Hepatocyte (in vitro differentiated cells): ENCODE measurements at regions not wholly inside any gene's neighbourhood (a gene's known extent, or its start where the extent isn't known, plus 50 kb on each side); places are given as distances from the start of the nearest gene placed in this dataset.

Experiments used
- EZH2phosphoT487 ChIP-seq: fragments of 200-600 bp; sonication (generic); IDR thresholded peaks from one replicate; pipeline ENCODE4 v1.6.1; 2018; ENCODE audit warnings: antibody characterized with exemption, mild to moderate bottlenecking, low read depth, moderate library complexity; ENCODE audit not compliant: unreplicated experiment, severe bottlenecking
- TF ChIP-seq, protein P1 (sequence below): fragments of 200-600 bp; sonication (generic); IDR thresholded peaks from 2 replicates; pipeline ENCODE4 v1.5.1; 2016; ENCODE audit warnings: antibody characterized with exemption, mild to moderate bottlenecking; ENCODE audit not compliant: poor library complexity

- no peak for TF ChIP-seq EZH2phosphoT487
- TF ChIP-seq, protein P1, sequence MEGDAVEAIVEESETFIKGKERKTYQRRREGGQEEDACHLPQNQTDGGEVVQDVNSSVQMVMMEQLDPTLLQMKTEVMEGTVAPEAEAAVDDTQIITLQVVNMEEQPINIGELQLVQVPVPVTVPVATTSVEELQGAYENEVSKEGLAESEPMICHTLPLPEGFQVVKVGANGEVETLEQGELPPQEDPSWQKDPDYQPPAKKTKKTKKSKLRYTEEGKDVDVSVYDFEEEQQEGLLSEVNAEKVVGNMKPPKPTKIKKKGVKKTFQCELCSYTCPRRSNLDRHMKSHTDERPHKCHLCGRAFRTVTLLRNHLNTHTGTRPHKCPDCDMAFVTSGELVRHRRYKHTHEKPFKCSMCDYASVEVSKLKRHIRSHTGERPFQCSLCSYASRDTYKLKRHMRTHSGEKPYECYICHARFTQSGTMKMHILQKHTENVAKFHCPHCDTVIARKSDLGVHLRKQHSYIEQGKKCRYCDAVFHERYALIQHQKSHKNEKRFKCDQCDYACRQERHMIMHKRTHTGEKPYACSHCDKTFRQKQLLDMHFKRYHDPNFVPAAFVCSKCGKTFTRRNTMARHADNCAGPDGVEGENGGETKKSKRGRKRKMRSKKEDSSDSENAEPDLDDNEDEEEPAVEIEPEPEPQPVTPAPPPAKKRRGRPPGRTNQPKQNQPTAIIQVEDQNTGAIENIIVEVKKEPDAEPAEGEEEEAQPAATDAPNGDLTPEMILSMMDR: no peak
These were observed 695.8 kb downstream of the TYW1 start for GRCh38 chr7:67692425-67692824.
